Nephron (organoid): ENCODE measurements at regions not wholly inside any gene's neighbourhood (a gene's known extent, or its start where the extent isn't known, plus 50 kb on each side); places are given as distances from the start of the nearest gene placed in this dataset.

Experiments used
- H3K27ac Mint-ChIP-seq, 3 experiments: 2 replicates each; pipeline ENCODE4 v1.8.0; 2020; ENCODE audit warnings: mixed read lengths in 3 of 3, mild to moderate bottlenecking in 2 of 3, moderate library complexity in 1 of 3
- H3K27me3 Mint-ChIP-seq: 2 replicates; pipeline ENCODE4 v1.8.0; 2021; ENCODE audit warnings: low read depth, mild to moderate bottlenecking, moderate library complexity, mixed read lengths
- H3K36me3 Mint-ChIP-seq: 2 replicates; pipeline ENCODE4 v1.8.0; 2020; ENCODE audit warnings: low read depth, mixed read lengths
- H3K4me1 Mint-ChIP-seq: 2 replicates; pipeline ENCODE4 v1.8.0; 2020; ENCODE audit warnings: mixed read lengths
- H3K4me3 Mint-ChIP-seq, 3 experiments: 2 replicates each; pipeline ENCODE4 v1.8.0; 2020; ENCODE audit warnings: mild to moderate bottlenecking in 3 of 3, mixed read lengths in 3 of 3, moderate library complexity in 2 of 3
- H3K9me3 Mint-ChIP-seq: 2 replicates; pipeline ENCODE4 v1.8.0; 2020; ENCODE audit warnings: mixed read lengths
- TF ChIP-seq, protein P1 (sequence below), 3 experiments: fragments of 200-600 bp; sonication (generic); IDR thresholded peaks; one replicate each; pipeline ENCODE4 v1.5.0; 2021; ENCODE audit warnings: antibody characterized with exemption in 3 of 3; ENCODE audit not compliant: unreplicated experiment in 3 of 3

DNA sequence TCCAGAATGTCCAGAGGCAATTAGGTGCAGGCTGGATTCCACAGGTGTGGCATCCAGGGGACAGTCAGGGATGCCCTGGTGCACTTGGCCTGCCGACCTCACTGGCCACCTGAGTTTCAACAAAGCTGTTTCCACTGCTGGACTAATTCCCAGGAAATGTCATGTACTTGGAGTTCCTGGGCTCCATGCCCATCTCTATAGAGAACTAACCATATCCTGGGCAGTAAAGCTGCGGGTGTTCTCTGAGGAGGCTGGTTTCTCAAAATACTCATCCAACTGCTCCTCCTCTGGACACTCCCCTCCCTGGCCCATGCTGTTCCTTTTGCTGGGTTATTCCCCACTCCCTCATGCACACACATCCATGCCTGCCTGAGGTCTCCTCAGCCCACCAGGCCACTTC, 161.9 kb upstream of the SKOR2 start:
- no peaks in the 10 kb centered on the region for H3K9me3 Mint-ChIP-seq
- H3K36me3 Mint-ChIP-seq, result no peaks in the 10 kb centered on the region

GRCh38 chr18:47412924-47413323, 161.5 kb upstream of the SKOR2 start:
- Mint-ChIP-seq H3K4me1 (peaks cover 8% of the 10 kb centered on the region), H3K9me3 (no peaks in the 10 kb centered on the region), H3K4me3 (no peak overlapping the region), H3K36me3 (no peaks in the 10 kb centered on the region), H3K27me3 (peaks cover 32% of the 10 kb centered on the region), H3K27ac (no peak overlapping the region)
- TF ChIP-seq, protein P1, sequence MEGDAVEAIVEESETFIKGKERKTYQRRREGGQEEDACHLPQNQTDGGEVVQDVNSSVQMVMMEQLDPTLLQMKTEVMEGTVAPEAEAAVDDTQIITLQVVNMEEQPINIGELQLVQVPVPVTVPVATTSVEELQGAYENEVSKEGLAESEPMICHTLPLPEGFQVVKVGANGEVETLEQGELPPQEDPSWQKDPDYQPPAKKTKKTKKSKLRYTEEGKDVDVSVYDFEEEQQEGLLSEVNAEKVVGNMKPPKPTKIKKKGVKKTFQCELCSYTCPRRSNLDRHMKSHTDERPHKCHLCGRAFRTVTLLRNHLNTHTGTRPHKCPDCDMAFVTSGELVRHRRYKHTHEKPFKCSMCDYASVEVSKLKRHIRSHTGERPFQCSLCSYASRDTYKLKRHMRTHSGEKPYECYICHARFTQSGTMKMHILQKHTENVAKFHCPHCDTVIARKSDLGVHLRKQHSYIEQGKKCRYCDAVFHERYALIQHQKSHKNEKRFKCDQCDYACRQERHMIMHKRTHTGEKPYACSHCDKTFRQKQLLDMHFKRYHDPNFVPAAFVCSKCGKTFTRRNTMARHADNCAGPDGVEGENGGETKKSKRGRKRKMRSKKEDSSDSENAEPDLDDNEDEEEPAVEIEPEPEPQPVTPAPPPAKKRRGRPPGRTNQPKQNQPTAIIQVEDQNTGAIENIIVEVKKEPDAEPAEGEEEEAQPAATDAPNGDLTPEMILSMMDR (IDR thresholded peaks at IDR 0.05; ENCODE audit: unreplicated experiment in 3 of 3), result no peak

More for the DNA sequence above, 161.9 kb upstream of the SKOR2 start:
- peaks cover 35% of the 10 kb centered on the region for H3K27me3 Mint-ChIP-seq
- TF ChIP-seq, protein P1 (IDR thresholded peaks at IDR 0.05; ENCODE audit: unreplicated experiment in 3 of 3), result no peak
- H3K4me1 Mint-ChIP-seq, result peaks cover 8% of the 10 kb centered on the region
- no peak overlapping the region for H3K4me3 Mint-ChIP-seq
- H3K27ac Mint-ChIP-seq, result no peak overlapping the region

DNA sequence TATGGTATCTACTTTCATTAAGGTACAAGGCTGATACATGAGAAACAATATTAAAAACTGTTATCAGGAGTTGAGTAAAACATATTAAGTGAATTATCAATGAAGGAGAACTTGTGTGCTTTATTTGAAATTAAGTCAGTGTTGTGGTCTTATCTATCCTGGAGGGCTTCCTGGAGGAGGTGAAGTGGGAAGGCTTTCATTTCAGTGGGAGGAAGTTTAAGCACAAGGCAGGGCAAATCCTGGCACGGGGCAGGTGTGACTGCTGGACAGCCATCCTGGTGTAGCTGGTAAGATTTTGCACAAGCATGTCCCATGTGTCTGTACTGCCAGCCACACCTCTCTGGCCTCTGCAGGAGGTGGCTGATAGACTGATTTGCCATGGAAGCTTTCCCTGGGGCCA, 159.7 kb upstream of the SKOR2 start:
- Mint-ChIP-seq H3K36me3 (no peaks in the 10 kb centered on the region), H3K9me3 (no peaks in the 10 kb centered on the region), H3K4me3 (no peak overlapping the region), H3K4me1 (peaks cover 5% of the 10 kb centered on the region), H3K27ac (no peak overlapping the region), H3K27me3 (peaks cover 24% of the 10 kb centered on the region)
- TF ChIP-seq, protein P1 (IDR thresholded peaks at IDR 0.05; ENCODE audit: unreplicated experiment in 3 of 3), result no peak

GRCh38 chr18:47410139-47410538, 158.7 kb upstream of the SKOR2 start:
- H3K36me3 Mint-ChIP-seq, result no peaks in the 10 kb centered on the region
- H3K9me3 Mint-ChIP-seq, result no peaks in the 10 kb centered on the region
- TF ChIP-seq, protein P1 (IDR thresholded peaks at IDR 0.05; ENCODE audit: unreplicated experiment in 3 of 3), result no peak
- H3K4me1 Mint-ChIP-seq, result no peaks in the 10 kb centered on the region
- H3K4me3 Mint-ChIP-seq, result no peak overlapping the region
- H3K27me3 Mint-ChIP-seq, result peaks cover 20% of the 10 kb centered on the region
- H3K27ac Mint-ChIP-seq, result no peak overlapping the region

DNA sequence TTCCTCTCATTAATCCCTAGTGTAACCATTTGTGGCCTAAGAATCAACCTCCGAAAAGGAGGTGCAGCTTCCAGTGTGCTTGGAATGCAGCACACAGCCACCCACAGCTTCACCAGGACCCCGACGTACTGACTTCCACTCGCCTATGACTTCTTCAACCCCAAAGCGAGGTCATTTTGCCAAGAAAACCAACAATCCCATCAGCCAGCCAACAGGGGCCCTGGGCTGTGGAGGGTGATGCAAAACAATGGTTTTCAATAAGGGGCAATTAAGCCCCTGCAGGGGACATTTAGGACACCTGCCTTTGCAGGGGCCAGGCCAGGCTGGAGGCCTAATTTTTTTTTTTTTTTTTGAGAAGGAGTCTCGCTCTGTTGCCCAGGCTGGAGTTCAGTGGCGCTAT, 158.1 kb upstream of the SKOR2 start:
- H3K27me3 Mint-ChIP-seq, result peaks cover 14% of the 10 kb centered on the region
- H3K36me3 Mint-ChIP-seq, result no peaks in the 10 kb centered on the region
- no peaks in the 10 kb centered on the region for H3K9me3 Mint-ChIP-seq
- H3K4me3 Mint-ChIP-seq, result no peak overlapping the region
- no peaks in the 10 kb centered on the region for H3K4me1 Mint-ChIP-seq
- no peak overlapping the region for H3K27ac Mint-ChIP-seq
- TF ChIP-seq, protein P1 (IDR thresholded peaks at IDR 0.05; ENCODE audit: unreplicated experiment in 3 of 3), result no peak

GRCh38 chr18:47407736-47408135, 156.3 kb upstream of the SKOR2 start:
- Mint-ChIP-seq H3K9me3 (no peaks in the 10 kb centered on the region), H3K4me1 (no peaks in the 10 kb centered on the region), H3K27ac (no peak overlapping the region), H3K4me3 (no peak overlapping the region), H3K27me3 (peaks cover 16% of the 10 kb centered on the region), H3K36me3 (no peaks in the 10 kb centered on the region)
- TF ChIP-seq, protein P1 (IDR thresholded peaks at IDR 0.05; ENCODE audit: unreplicated experiment in 3 of 3), result no peak
